NCI-H1417 (cell line): ENCODE measurements at regions not wholly inside any gene's neighbourhood (a gene's known extent, or its start where the extent isn't known, plus 50 kb on each side); places are given as distances from the start of the nearest gene placed in this dataset.

ENCODE experiments used
- DNase-seq, 3 experiments: peaks; one replicate each; lab custom pipeline; 2025; lab: John Stamatoyannopoulos, UW

DNA sequence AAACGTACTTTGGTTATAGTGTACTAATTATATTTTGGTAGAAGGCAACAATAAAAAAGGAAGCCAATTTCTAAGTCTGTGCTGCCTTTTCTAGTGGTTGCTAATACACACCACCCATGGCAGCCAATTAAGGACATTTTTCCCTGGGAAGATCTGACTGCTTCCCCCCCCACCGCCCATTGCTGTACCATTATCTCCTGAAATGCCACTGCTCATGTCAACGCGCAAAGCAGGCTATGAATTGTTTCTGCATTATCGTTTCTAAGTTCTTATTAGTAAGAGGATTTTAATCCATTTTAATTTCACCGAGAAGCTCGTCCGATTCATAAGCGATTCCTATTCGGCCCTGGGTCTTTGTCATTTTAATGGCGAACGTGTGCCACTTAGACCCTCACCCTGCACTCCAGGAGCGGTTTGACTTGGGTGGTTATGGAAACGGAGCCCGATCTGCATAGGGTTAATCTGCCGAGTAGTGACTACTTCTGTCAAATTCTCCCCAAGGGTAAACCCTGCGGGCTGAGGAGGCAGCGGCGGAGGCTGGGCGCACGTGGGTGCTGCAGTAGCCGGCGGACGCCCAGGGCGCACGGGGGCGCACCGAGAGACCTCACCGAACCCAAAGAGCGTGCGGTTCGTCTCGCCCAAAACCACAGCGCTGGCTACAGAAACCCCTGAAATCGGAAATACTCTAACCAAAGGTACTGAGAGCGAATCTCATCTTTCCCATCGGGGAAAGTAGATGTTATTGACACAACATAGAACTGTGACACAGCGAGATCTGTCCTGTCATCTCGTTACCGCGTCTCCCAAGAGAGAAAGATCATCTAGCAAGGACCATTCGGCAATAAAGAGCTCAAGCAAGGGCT lies 55.8 kb upstream of the SHC3 start:
- DNase-seq = no peak

DNA sequence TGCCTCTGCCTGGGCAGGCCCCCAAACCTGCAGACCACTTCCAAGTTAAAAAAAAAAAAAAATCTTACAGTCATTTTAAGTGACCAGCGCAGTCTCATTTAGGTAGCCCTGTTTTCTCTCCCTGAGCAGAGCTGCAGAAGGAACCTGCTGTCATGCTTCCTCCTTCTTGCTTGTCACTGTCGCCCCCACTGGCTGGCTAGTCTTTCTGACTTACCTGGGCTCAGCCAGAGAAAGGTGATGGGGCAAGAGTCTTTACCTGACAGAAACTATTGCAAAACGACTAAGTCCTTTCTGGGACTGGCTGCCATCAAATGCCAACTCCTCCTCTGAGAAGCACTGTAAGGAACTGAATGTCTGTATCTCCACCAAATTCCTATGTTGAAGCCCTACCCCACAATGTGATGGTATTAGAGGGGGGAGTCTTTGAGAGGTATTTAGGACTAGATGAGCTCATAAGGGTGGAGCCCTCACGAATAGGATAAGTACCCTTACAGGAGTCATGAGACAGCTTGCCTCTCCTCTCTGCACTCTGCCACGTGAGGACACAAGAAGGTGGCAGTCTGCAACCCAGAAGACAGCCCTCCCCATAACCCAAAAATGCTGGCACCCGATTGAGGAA lies 58.4 kb upstream of the SHC3 start:
- DNase-seq = no peak

DNA sequence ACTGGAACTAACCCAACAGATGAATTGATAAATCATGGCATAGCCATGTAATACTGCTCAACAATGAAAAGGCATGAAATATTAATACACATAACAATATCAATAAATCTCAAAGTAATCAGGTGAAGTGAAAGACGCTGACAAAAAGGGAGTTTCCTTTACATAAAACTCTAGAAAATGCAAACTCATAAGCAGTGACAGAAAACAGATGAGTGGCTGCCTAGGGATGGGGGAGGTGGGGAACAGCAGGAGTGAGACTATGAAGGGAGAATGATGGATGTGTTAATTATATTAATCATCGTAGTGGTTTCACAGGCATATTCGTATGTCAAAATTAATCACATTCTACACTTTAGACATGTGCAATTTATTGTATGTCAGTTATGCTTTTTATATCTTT lies 59.8 kb upstream of the SHC3 start:
- no peak for DNase-seq

DNA sequence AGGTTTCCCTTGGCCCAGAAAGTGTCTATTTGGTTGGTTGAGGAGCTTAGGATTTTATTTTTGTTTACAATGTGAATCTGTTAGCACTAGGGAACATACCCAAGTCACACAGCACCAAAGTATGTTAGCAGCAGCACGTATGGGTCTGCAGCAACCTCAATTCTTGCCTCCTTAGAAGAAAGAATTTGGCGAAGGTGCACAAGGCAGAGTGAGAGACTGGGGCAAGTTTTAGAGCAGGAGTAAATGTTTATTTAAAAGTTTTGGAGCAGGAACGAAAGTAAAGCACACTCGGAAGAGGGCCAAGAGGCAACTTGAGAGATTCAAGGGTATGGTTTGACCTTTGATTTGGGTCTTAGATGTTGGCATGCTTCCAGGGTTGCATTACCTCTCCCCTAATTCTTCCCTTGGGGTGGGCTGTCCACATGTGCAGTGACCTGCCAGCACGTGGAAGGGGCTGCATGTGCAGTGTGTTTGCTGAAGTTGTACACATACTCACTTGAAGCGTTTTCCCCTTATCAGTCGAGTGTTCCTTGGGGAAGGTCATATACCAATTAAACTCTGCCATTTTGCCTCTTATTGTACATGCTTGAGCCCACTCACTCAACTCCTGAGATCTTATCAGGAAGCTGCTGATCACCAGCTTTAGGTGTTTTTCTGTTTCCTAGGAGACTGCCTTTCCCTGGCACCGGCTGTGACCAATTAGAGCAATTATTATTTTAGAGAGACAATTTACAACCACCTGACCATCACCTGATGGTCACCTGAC lies 64.9 kb upstream of the SHC3 start:
- DNase-seq = peak in 2 of 3 experiments; percentile 34 to 81

DNA sequence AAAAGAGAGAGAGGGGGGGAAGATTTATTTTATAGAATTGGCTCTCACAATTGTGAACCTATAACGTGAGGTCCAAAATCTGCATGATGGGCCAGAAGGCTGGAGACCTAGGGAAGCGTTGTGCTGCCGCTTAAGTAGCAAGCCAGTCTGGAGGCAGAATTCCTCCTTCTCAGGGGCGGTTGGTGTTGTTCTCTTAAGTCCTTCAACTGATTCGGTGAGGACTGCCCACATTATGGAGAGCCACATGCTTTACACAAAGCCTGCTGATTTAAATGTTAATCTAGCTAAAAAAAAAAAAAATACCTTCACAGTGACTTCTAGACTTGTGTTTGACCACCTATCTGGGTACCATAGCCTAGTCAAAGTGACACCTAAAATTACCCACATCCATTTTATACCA lies 64.2 kb upstream of the CKS2 start:
- no peak for DNase-seq

DNA sequence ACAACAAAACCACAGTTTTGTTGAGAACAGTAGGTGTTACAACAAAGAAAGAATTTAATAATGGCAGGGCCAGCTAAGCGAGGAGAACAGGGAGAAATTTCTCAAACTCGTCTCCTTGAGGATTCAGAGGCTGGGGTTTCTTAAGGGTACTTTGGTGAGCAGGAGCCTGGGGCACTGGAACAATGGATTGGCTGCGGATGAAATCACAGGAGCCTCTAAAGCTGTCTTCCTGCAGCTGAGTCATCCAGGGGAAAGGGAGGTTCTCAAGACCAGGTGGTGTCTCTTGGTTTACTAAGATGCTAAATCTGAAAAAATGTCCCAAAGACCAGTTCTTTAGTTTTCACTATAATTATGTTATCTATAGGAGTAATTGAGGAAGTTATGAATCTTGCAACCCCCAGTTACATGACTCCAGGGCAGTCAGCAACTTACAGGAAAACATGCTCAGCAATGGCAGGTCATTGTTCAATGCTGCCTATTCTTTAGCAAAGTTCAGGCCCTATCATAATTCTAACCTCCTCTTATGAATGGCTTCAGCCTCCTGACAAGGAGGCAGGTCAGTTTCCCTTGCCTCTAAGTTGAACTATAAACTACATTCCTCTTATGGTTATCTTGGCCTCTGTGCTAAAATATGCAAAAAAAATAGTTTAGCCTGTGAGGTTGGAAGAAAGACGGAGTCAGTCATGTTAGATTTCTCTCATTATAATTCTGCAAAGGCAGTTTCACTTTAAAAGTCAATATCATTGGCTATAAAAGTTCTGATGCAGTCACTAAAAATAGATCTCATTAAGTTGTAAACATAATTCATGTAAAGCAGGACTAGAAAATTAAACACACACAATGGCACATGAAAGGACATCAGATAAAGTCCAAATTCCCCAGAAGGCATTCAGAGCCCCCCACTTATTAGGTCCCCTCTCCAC lies 63.3 kb upstream of the CKS2 start:
- no peak for DNase-seq

DNA sequence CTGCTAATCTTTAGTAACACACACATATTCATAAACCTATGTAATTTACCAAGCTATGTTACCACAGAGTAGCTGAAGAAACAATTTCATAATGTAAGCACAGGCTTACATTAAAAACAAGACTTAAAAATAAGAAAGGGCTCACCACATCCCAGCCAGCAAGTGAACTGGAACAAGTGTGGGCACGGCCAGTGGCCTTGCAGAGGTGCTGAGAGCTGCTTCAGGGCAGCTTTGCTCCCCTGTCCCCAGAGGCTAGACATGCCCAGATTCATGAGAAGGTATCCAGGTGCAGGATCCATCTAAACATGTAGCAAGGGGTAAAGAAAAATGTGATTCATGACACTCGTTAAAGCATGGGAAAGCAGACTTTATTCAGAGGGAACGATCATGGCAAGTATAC lies 62.0 kb upstream of the CKS2 start:
- no peak for DNase-seq

DNA sequence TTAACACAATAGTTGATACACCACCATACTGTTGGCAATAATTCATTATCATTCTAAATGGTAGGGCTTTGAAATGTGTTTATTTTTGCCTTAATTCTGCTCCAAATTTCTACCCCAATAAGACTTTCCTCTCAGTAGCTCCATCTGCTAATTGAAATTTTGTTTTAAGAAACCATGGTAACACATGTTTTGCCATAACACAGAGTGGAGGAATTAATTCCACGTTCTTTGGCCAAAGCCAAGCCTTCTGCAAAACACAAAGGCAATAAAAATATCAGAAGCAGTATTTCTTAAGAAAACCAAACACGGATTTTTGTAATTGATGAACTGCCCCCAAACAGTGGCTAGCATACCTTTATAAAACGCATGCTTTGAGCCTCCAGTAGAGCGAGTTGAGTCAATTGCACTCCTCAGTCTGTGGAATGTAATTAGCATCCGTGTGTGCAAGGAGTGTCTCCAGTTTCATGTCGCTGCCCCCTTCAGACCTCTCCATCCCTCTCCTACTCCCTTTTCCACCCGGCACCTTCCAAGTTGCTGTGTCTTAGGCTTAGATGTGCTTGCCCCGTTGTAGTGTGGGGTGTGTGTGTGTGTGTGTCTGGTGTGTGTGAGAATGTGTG lies 58.2 kb upstream of the CKS2 start:
- DNase-seq = no peak

DNA sequence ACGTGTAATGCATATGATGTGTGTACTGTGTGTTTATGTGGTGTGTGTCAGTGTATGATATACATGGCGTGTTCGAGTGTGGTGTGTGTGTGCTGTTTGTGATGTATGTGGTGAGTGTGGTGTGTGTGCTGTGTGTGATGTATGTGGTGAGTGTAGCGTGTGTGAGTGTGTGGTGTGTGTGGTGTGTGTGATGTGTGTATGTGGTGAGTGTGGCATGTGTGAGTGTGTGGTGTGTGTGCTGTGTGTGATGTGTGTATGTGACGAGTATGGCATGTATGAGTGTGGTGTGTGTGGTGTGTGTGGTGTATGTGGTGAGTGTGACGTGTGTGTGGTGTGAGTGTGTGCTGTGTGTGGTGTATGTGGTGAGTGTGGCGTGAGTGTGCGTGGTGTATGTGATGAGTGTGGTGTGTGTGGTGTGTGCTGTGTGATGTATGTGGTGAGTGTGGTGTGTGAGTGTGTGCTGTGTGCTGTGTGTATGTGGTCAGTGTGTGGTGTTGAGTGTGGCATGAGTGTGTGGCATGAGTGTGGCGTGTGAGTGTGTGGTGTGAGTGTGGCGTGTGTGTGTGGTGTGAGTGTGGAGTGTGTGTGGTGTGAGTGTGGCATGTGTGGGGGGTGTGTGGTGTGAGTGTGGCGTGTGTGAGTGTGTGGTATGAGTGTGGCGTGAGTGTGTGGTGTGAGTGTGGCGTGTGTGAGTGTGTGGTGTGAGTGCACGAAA lies 56.8 kb upstream of the CKS2 start:
- no peak for DNase-seq

DNA sequence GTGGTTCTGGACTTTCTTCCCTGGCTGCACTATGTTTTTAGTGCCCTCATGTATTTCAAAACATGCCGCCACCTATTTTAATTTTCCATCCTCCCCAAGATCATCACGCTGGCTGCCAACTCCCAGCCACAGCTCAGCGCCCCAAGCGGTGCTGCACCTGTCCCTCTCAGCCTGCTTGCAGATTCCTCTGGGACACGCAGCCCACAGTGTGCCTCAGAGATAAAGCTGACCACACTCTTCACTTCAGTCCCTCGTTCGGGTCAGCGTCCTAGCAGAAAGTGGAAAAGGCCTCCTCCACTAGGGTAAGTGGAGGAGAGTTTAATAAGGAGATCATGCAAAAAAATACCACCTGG lies 56.2 kb upstream of the CKS2 start:
- no peak for DNase-seq

DNA sequence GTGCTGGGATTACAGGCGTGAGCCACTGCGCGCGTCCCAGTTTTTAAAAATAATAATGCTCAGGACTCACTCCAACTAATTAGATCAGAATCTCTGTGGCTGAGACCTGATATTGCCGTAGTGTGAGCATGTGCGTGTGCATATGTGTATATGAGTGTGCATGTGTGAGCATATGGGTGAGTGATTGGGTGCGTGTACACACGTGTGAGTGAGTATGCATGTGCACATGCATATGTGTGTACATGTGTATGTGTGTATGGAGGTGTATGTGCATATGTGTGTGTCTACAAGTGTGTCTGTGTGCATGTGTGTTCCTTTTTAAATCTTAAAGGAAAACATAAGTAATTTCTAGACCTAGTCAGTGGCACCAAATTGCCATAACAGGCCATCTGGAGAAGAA lies 54.8 kb upstream of the CKS2 start:
- no peak for DNase-seq

DNA sequence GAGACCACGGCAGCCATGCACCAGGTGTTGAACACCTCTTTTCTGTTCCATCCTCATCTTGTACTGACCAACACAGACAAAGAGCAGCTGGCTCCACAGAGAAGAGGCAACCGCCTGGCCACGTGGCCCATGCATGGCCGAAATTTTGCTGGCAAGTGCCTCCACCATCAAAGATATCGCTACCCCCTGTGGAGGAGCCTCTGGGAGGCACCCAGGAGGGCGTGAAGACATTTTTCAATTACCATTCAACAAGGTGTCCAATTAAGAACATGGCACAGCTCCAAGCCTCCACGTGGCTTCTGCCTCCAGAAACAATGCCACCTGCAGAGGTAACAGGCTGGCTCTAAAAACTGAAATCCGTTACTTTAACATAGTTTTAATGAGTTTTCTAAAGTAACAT lies 54.4 kb upstream of the CKS2 start:
- peak in 2 of 3 experiments; percentile 62 to 91 for DNase-seq

DNA sequence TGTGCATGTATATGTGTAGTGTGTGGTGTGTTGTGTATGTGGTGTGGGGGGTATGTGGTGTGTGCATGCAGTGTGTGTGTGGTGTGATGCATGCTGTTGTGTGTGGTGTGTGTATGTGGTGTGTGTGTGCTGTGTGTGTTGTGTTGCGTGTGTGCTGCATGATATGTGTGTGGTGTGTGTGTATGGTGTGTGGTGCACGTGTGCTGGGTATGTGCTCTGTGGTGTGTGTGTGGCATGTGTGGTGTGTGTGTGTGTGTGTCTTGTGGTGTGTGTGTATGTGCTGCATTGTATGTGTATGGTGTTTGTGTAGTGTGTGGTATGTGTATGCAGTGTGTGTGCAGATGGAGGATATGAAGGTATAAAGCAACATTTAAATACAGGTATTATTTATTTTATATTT lies 50.5 kb upstream of the CKS2 start:
- no peak for DNase-seq
